Limb (tissue), 2 donors: ENCODE measurements at regions not wholly inside any gene's neighbourhood (a gene's known extent, or its start where the extent isn't known, plus 50 kb on each side); places are given as distances from the start of the nearest gene placed in this dataset.
A peak's percentile ranks its signal among the peaks of the same experiment; 100 is the strongest.

ENCODE experiments used
- DNase-seq, 2 donors: peaks; one replicate each; pipeline ENCODE4 v3.0.0-alpha.2; 2016; ENCODE audit errors: extremely low spot score in 2 of 2

DNA sequence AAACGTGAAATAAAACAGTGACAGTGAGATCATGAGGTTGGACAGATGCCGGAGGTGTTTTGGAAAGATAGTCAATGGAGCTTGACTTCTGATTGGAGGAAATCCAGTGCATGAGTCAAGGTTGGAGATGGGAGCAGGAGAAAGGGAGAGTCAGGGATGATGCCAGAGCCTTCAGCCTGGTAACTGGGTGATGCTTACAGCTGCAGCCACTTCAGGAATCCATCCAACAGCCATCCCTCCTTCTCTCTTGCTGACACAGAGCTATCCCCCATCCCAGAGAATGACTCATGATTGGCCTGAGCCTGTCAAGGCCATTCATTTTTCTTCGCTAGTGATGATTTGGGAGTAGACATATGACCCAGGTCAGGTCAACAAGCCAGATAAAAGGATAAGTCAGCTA is 112.8 kb downstream of the SAMD5 start:
- DNase-seq = no peak

GRCh38 chr6:147621961-147622360 is 113.5 kb downstream of the SAMD5 start:
- DNase-seq = no peak

GRCh38 chr6:147624946-147625515 is 116.5 kb downstream of the SAMD5 start:
- DNase-seq = peak in 1 of 2 donors; percentile 35

- no peak for DNase-seq
These were observed 117.5 kb downstream of the SAMD5 start for GRCh38 chr6:147625946-147626345.

DNA sequence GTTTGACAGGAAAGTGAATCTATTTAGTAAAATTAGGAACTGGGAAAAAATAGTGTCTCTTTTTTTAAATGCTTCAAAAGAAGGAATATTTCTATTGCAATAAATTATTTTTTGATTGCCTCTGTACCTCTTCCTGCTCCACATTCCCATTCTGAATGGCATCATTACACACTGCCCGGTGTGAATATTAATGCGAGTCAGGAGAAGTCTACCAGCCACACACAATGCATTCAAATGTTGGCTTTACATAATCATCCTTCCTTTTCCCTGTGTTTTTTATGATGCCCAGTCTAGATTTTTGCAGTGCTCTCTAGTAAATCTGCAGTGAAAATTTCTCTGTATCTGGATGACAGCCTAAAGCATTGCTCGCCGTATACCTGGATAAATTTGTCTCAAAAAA is 118.9 kb downstream of the SAMD5 start:
- no peak for DNase-seq

DNA sequence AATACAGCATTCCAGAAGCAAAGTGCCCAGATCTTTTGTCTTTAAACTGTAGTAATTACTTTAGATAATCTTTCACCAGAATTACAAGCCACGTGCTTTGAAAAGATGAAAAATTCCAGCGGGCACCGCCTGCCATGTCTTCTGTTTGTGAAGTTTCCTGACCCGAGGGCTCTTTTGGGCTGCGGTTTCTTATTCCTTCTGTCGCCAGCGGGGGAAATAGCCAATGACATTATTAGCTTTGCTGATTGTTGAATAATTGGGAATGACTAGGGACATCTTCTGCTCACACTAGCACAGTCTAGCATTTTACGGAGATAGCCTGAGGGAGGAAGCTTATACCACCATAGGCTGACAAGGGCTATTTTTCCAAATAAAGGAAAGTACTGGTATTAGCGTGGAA is 124.7 kb downstream of the SAMD5 start:
- no peak for DNase-seq

DNA sequence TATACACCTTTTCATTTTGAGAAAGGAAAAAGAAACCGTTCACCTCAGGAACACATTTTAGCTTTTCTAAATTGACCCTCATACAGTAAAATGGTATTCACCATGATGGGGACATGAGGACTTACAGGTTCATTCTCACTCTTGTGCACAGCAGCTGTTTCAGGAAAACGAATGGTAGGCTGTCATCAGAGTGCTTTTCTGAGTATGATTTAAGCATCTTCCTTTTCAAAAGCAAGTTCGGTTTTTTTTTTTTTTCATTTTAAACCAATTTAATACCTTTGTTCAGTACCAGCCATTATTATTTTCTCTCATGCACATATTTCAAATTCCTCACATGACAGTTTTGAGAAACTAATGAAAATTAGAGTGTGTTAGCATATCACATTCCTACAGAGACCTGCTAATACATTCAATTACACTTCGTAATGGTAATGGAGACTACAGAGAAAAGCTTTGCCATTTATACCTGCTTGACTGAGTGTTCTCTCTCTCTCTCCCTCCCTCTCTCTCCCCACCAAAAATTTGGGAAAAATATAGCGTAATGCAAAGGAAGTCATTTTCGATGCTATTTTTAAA is 129.2 kb downstream of the SAMD5 start:
- no peak for DNase-seq

GRCh38 chr6:147639279-147639678 is 130.8 kb downstream of the SAMD5 start:
- no peak for DNase-seq

- DNase-seq = no peak
These were observed 132.1 kb downstream of the SAMD5 start for GRCh38 chr6:147640606-147641005.

GRCh38 chr6:147641511-147641910 is 133.0 kb downstream of the SAMD5 start:
- no peak for DNase-seq

- no peak for DNase-seq
These were observed 134.0 kb downstream of the SAMD5 start for GRCh38 chr6:147642458-147642857.

GRCh38 chr6:147643341-147644200 is 135.1 kb downstream of the SAMD5 start:
- DNase-seq = no peak

- peak in 1 of 2 donors; percentile 13 for DNase-seq
These were observed 140.4 kb downstream of the SAMD5 start for GRCh38 chr6:147648916-147649315.

DNA sequence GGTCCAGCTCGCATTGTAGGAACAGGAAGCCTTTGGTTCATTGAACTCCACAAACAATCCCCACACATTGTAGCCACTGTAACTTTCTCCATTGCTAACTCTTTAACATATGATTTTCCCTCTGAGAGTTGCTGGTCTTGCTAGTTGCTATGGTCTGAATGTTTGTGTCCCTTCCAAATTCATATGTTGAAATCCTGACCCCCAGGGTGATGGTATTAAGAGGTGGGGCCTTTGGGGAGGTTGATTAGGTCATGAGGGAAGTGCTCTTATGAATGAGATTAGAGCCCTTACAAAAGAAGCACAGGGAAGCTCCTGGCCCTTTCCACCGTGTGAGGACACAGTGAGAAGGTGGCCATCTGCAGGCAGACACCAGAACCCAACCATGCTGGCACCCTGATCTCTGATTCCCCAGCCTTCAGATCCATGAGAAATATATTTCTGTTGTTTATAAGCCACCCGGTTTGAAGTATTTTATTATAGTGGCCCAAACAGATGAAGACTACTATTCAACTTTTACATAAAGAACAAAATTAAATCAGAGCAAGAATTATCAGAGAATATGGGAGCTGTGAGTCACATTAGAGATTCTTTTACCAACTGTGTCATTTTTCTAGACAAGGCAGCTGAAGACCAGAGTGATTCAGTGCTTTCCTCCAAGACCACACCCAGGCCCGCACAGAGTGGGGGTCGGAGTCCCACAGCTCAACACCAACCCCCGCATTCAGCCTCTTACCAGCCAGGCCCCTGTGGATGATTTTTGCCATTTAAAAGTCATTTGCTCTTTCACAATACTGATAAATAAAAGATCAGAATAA is 143.0 kb downstream of the SAMD5 start:
- no peak for DNase-seq

DNA sequence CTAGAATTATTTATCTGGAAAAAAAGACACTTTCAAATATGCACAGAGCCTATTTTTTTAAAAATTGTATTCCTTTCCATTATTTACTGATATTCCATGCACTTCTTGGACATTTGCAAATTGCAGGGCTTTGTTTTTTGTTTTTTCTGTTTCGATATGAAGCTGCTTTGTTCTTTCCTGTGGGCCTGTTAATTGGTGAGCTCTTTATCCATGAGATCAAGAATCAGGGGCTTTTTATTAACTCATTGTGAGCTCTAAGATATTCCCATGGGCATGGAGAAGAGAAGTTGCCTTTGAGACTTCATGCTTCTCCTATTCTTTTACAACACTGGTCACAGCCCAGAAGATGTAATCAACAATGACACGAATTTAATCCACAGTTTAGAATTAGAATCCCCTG is 145.1 kb downstream of the SAMD5 start:
- DNase-seq = no peak

GRCh38 chr6:147654103-147654845 is 145.8 kb downstream of the SAMD5 start:
- no peak for DNase-seq

- DNase-seq = no peak
These were observed 152.1 kb downstream of the SAMD5 start for GRCh38 chr6:147660334-147661311.

GRCh38 chr6:147662646-147663045 is 154.2 kb downstream of the SAMD5 start:
- DNase-seq = no peak

- DNase-seq = no peak
These were observed 155.6 kb downstream of the SAMD5 start for GRCh38 chr6:147664092-147664491.

- DNase-seq = no peak
These were observed 157.8 kb downstream of the SAMD5 start for GRCh38 chr6:147666255-147666654.
